HFFc6 (cell line): ENCODE measurements at regions not wholly inside any gene's neighbourhood (a gene's known extent, or its start where the extent isn't known, plus 50 kb on each side); places are given as distances from the start of the nearest gene placed in this dataset.

Experiments used
- DNase-seq: peaks from one replicate; pipeline ENCODE4 v3.0.0-alpha.2; 2018
- H3K27ac Mint-ChIP-seq: 2 replicates; pipeline ENCODE4 v1.8.0; 2020; ENCODE audit warnings: mild to moderate bottlenecking, mixed read lengths
- H3K27me3 Mint-ChIP-seq: 2 replicates; pipeline ENCODE4 v1.8.0; 2021; ENCODE audit warnings: mild to moderate bottlenecking, moderate library complexity, mixed read lengths; ENCODE audit not compliant: insufficient read depth
- H3K36me3 Mint-ChIP-seq: 2 replicates; pipeline ENCODE4 v1.8.0; 2021; ENCODE audit warnings: low read depth, mixed read lengths
- H3K4me1 Mint-ChIP-seq: 2 replicates; pipeline ENCODE4 v1.8.0; 2020; ENCODE audit warnings: low read depth, mixed read lengths
- H3K4me3 Mint-ChIP-seq: 2 replicates; pipeline ENCODE4 v1.8.0; 2020; ENCODE audit warnings: mild to moderate bottlenecking, moderate library complexity, mixed read lengths
- H3K9me3 Mint-ChIP-seq: 2 replicates; pipeline ENCODE4 v1.8.0; 2020; ENCODE audit warnings: mild to moderate bottlenecking, mixed read lengths
- TF ChIP-seq, protein P1 (sequence below): fragments of 200-600 bp; sonication (generic); IDR thresholded peaks from 2 replicates; pipeline ENCODE4 v1.5.0; 2021; ENCODE audit warnings: antibody characterized with exemption, mild to moderate bottlenecking

DNA sequence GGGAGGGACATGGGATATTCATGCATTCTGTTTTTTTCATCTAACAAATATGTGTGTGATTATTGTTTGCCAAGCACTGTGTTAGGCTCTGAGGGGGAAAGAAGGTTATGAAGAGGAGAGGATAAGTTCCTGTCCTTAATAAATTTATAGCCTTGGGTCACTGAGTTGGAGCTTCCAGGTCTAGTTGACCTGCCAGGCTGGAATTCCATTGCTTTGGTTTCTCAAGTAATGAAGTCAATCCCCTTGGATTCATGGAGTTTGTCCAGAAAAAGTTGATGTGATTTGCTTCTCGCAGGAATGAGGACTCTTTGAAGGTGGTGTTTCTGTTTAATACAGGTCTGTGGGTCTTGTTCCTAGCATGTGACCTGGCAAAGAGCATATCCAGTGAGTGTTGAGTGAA is 156.2 kb downstream of the ADAMTS15 start:
- TF ChIP-seq, protein P1, sequence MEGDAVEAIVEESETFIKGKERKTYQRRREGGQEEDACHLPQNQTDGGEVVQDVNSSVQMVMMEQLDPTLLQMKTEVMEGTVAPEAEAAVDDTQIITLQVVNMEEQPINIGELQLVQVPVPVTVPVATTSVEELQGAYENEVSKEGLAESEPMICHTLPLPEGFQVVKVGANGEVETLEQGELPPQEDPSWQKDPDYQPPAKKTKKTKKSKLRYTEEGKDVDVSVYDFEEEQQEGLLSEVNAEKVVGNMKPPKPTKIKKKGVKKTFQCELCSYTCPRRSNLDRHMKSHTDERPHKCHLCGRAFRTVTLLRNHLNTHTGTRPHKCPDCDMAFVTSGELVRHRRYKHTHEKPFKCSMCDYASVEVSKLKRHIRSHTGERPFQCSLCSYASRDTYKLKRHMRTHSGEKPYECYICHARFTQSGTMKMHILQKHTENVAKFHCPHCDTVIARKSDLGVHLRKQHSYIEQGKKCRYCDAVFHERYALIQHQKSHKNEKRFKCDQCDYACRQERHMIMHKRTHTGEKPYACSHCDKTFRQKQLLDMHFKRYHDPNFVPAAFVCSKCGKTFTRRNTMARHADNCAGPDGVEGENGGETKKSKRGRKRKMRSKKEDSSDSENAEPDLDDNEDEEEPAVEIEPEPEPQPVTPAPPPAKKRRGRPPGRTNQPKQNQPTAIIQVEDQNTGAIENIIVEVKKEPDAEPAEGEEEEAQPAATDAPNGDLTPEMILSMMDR: no peak
- DNase-seq: no peak
- H3K36me3 Mint-ChIP-seq: 0 out of 2 replicates have a peak, but pooled peaks cover 5% of the 10 kb centered on the region
- H3K27me3 Mint-ChIP-seq: peaks cover 18% of the 10 kb centered on the region
- peaks cover 32% of the 10 kb centered on the region for H3K4me1 Mint-ChIP-seq
- no peak overlapping the region for H3K4me3 Mint-ChIP-seq
- H3K27ac Mint-ChIP-seq: no peak overlapping the region
- H3K9me3 Mint-ChIP-seq: no peaks in the 10 kb centered on the region

- peaks cover 19% of the 10 kb centered on the region for H3K4me1 Mint-ChIP-seq
These were observed 157.7 kb downstream of the ADAMTS15 start for GRCh38 chr11:130606178-130606577.

GRCh38 chr11:130606781-130607511 is 158.5 kb downstream of the ADAMTS15 start:
- H3K4me1 Mint-ChIP-seq: peaks cover 22% of the 10 kb centered on the region
- no peaks in the 10 kb centered on the region for H3K9me3 Mint-ChIP-seq
- H3K27me3 Mint-ChIP-seq: peaks cover 15% of the 10 kb centered on the region
- no peak for DNase-seq
- no peak overlapping the region for H3K27ac Mint-ChIP-seq
- H3K36me3 Mint-ChIP-seq: no peaks in the 10 kb centered on the region
- H3K4me3 Mint-ChIP-seq: no peak overlapping the region
- TF ChIP-seq, protein P1: no peak

More at GRCh38 chr11:130606178-130606577, 157.7 kb downstream of the ADAMTS15 start:
- H3K4me3 Mint-ChIP-seq: no peak overlapping the region
- DNase-seq: no peak
- no peaks in the 10 kb centered on the region for H3K9me3 Mint-ChIP-seq
- H3K36me3 Mint-ChIP-seq: 0 out of 2 replicates have a peak, but pooled peaks cover 2% of the 10 kb centered on the region
- TF ChIP-seq, protein P1: no peak
- peaks cover 16% of the 10 kb centered on the region for H3K27me3 Mint-ChIP-seq
- no peak overlapping the region for H3K27ac Mint-ChIP-seq

- H3K9me3 Mint-ChIP-seq: no peaks in the 10 kb centered on the region
- peaks cover 31% of the 10 kb centered on the region for H3K4me1 Mint-ChIP-seq
- TF ChIP-seq, protein P1: no peak
- H3K27me3 Mint-ChIP-seq: peaks cover 15% of the 10 kb centered on the region
- no peak overlapping the region for H3K4me3 Mint-ChIP-seq
- H3K27ac Mint-ChIP-seq: no peak overlapping the region
- no peak for DNase-seq
- H3K36me3 Mint-ChIP-seq: no peaks in the 10 kb centered on the region
These were observed 159.8 kb downstream of the ADAMTS15 start for GRCh38 chr11:130608287-130608686.

DNA sequence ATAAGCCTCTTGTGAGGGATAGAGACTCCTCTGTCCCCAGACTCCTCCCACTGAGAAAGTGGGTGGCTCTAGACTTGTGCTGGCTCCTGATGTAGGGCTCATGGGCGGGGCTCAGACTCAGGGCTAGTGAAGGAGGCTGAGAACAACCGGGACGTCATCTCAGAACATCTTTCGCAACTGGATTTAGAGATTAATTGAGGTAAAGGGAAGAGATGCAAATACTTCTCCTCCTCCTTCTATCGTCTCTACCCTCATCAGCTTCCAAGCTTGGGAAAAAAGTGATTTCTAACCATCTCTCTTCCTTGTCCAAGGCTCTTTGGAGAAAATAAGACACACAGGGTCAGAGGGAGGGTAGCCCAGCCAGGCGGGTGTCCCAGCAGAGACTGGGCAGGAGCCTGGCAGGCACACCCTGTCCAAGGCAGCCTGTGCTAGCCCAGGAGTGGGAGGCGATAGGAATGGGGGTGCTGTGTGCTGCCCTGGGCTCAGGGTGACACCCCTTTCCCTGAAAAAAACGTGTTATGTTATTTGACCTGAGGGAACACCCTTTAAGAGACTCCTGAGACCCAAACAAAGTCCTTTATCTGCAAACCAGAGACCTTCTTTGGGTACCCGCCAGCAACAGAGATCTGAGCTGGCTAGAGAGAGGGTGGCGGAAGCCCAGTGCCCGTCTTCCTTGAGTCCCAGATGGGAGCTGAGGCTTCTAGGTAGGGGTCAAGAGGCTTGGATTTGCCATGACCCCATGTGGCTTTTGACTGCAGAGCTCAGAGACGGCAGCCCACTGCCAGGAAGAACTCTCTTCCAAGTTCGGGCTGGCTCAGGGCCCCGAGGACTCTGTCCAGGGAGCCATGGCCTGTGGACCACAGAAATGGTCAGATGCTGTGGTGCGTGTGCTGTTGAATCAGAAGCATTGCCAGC is 160.9 kb downstream of the ADAMTS15 start:
- Mint-ChIP-seq H3K36me3 (no peaks in the 10 kb centered on the region), H3K4me3 (no peak overlapping the region), H3K9me3 (no peaks in the 10 kb centered on the region), H3K27me3 (peaks cover 15% of the 10 kb centered on the region), H3K4me1 (peaks cover 31% of the 10 kb centered on the region), H3K27ac (no peak overlapping the region)
- DNase-seq: no peak
- TF ChIP-seq, protein P1: no peak
